ENCODE measurements at regions not wholly inside any gene's neighbourhood (a gene's known extent, or its start where the extent isn't known, plus 50 kb on each side); places are given as distances from the start of the nearest gene placed in this dataset.

GRCh38 chr17:34782271-34782670 is 179.0 kb downstream of the CCT6B start:
- 82% methylated on average over 6 of the region's 6 CpGs for WGBS
- Histone ChIP-seq H3K27ac (ENCODE audit: low read length, poor library complexity, severe bottlenecking) (no peak overlapping the region), H3K18ac (ENCODE audit: low read depth in 1 of 2, low read length in 2 of 2) (no peak overlapping the region), H2BK120ac (ENCODE audit: low read depth, low read length) (no peak overlapping the region), H3K27me3 (ENCODE audit: control insufficient read depth in 1 of 2, insufficient read depth in 1 of 2, low read length in 2 of 2) (peaks cover 0 to 4% of the 10 kb centered on the region in 2 experiments), H3K14ac (ENCODE audit: low read length in 2 of 2) (no peak overlapping the region), H3K4me3 (ENCODE audit: insufficient read depth in 1 of 2, low read depth in 1 of 2, low read length in 2 of 2) (no peak overlapping the region), H3K79me1 (replicated peaks; ENCODE audit: low read length, poor library complexity, severe bottlenecking) (no peaks in the 10 kb centered on the region), H3K23ac (ENCODE audit: low read length in 2 of 2) (no peak overlapping the region), H2AFZ (ENCODE audit: low read depth, low read length) (no peak overlapping the region), H2AK5ac (ENCODE audit: low read length, severe bottlenecking) (no peak overlapping the region), H4K91ac (ENCODE audit: low read length) (no peak overlapping the region), H3K4me1 (ENCODE audit: control insufficient read depth, insufficient read depth, low read depth, low read length) (no peaks in the 10 kb centered on the region), H2BK12ac (ENCODE audit: low read length in 2 of 2) (no peak overlapping the region), H3K9me3 (ENCODE audit: control insufficient read depth, low read length) (peaks cover 6% of the 10 kb centered on the region), H2BK5ac (ENCODE audit: low read depth, low read length, poor library complexity, severe bottlenecking) (no peak overlapping the region), H2BK15ac (ENCODE audit: low read depth, poor library complexity, severe bottlenecking) (no peak overlapping the region), H3K4ac (ENCODE audit: low read depth in 1 of 2, low read length in 2 of 2) (no peak overlapping the region), H3K9ac (ENCODE audit: low read length) (no peak overlapping the region), H3K36me3 (ENCODE audit: control insufficient read depth in 1 of 2, insufficient read depth in 2 of 2, low read depth in 1 of 2, low read length in 2 of 2) (no peaks in the 10 kb centered on the region), H3K4me2 (ENCODE audit: low read length, poor library complexity, severe bottlenecking) (no peak overlapping the region), H4K8ac (ENCODE audit: low read length) (no peak overlapping the region)
- DNase-seq, result no peak

GRCh38 chr17:34781571-34782108 is 179.6 kb downstream of the CCT6B start:
- Histone ChIP-seq H2BK5ac (ENCODE audit: low read depth, low read length, poor library complexity, severe bottlenecking) (no peak overlapping the region), H3K4me1 (ENCODE audit: control insufficient read depth, insufficient read depth, low read depth, low read length) (no peaks in the 10 kb centered on the region), H3K23ac (ENCODE audit: low read length in 2 of 2) (no peak overlapping the region), H4K91ac (ENCODE audit: low read length) (no peak overlapping the region), H2BK120ac (ENCODE audit: low read depth, low read length) (no peak overlapping the region), H3K9ac (ENCODE audit: low read length) (no peak overlapping the region), H2AFZ (ENCODE audit: low read depth, low read length) (no peak overlapping the region), H3K9me3 (ENCODE audit: control insufficient read depth, low read length) (peaks cover 6% of the 10 kb centered on the region), H2AK5ac (ENCODE audit: low read length, severe bottlenecking) (no peak overlapping the region), H3K18ac (ENCODE audit: low read depth in 1 of 2, low read length in 2 of 2) (no peak overlapping the region), H3K79me1 (replicated peaks; ENCODE audit: low read length, poor library complexity, severe bottlenecking) (no peaks in the 10 kb centered on the region), H3K4me2 (ENCODE audit: low read length, poor library complexity, severe bottlenecking) (no peak overlapping the region), H4K8ac (ENCODE audit: low read length) (no peak overlapping the region), H3K4me3 (ENCODE audit: insufficient read depth in 1 of 2, low read depth in 1 of 2, low read length in 2 of 2) (no peak overlapping the region), H3K27ac (ENCODE audit: low read length, poor library complexity, severe bottlenecking) (no peak overlapping the region), H3K4ac (ENCODE audit: low read depth in 1 of 2, low read length in 2 of 2) (no peak overlapping the region), H3K36me3 (ENCODE audit: control insufficient read depth in 1 of 2, insufficient read depth in 2 of 2, low read depth in 1 of 2, low read length in 2 of 2) (no peaks in the 10 kb centered on the region), H2BK12ac (ENCODE audit: low read length in 2 of 2) (no peak overlapping the region), H3K14ac (ENCODE audit: low read length in 2 of 2) (no peak overlapping the region), H2BK15ac (ENCODE audit: low read depth, poor library complexity, severe bottlenecking) (no peak overlapping the region), H3K27me3 (ENCODE audit: control insufficient read depth in 1 of 2, insufficient read depth in 1 of 2, low read length in 2 of 2) (peaks cover 0 to 9% of the 10 kb centered on the region in 2 experiments)
- 53% methylated on average over 7 of the region's 12 CpGs for WGBS
- no peak for DNase-seq

GRCh38 chr17:34781071-34781470 is 180.2 kb downstream of the CCT6B start:
- Histone ChIP-seq H3K4me3 (ENCODE audit: insufficient read depth in 1 of 2, low read depth in 1 of 2, low read length in 2 of 2) (no peak overlapping the region), H2BK5ac (ENCODE audit: low read depth, low read length, poor library complexity, severe bottlenecking) (no peak overlapping the region)

DNA sequence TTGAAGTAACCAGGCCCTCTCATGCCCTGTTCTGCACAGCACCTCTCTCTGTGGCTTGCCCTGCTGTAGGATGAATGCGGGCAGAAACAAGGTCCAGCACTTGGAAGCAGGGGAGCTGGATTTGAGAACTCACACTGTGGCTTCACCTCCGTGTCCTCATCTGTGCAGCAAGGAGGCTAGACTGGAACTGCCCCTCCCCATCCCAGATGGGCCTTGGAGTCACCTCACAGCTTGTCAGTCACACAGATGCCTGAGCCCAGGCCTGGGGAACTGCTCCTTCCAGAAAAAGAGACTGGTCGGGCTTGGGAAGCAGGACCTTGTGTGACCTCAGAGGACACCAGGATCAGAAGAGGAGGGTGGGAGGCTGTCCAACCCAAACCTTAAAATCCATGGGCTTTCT is 180.8 kb downstream of the CCT6B start:
- WGBS, result 76% methylated on average over 3 of the region's 3 CpGs
- Histone ChIP-seq H2BK5ac (ENCODE audit: low read depth, low read length, poor library complexity, severe bottlenecking) (no peak overlapping the region), H3K23ac (ENCODE audit: low read length in 2 of 2) (no peak overlapping the region), H4K91ac (ENCODE audit: low read length) (no peak overlapping the region), H2BK15ac (ENCODE audit: low read depth, poor library complexity, severe bottlenecking) (no peak overlapping the region), H2BK120ac (ENCODE audit: low read depth, low read length) (no peak overlapping the region), H3K36me3 (ENCODE audit: control insufficient read depth in 1 of 2, insufficient read depth in 2 of 2, low read depth in 1 of 2, low read length in 2 of 2) (no peaks in the 10 kb centered on the region), H3K27ac (ENCODE audit: low read length, poor library complexity, severe bottlenecking) (no peak overlapping the region), H3K9me3 (ENCODE audit: control insufficient read depth, low read length) (peaks cover 6% of the 10 kb centered on the region), H2AK5ac (ENCODE audit: low read length, severe bottlenecking) (no peak overlapping the region), H3K9ac (ENCODE audit: low read length) (no peak overlapping the region), H3K79me1 (replicated peaks; ENCODE audit: low read length, poor library complexity, severe bottlenecking) (no peaks in the 10 kb centered on the region), H3K4me1 (ENCODE audit: control insufficient read depth, insufficient read depth, low read depth, low read length) (no peaks in the 10 kb centered on the region), H2AFZ (ENCODE audit: low read depth, low read length) (peak overlapping the region; percentile 37), H3K18ac (ENCODE audit: low read depth in 1 of 2, low read length in 2 of 2) (no peak overlapping the region), H3K14ac (ENCODE audit: low read length in 2 of 2) (no peak overlapping the region), H3K4me2 (ENCODE audit: low read length, poor library complexity, severe bottlenecking) (no peak overlapping the region), H3K4me3 (ENCODE audit: insufficient read depth in 1 of 2, low read depth in 1 of 2, low read length in 2 of 2) (no peak overlapping the region), H2BK12ac (ENCODE audit: low read length in 2 of 2) (no peak overlapping the region), H4K8ac (ENCODE audit: low read length) (no peak overlapping the region), H3K27me3 (ENCODE audit: control insufficient read depth in 1 of 2, insufficient read depth in 1 of 2, low read length in 2 of 2) (peaks cover 0 to 10% of the 10 kb centered on the region in 2 experiments), H3K4ac (ENCODE audit: low read depth in 1 of 2, low read length in 2 of 2) (no peak overlapping the region)
- no peak for DNase-seq

More at GRCh38 chr17:34781071-34781470, 180.2 kb downstream of the CCT6B start:
- H3K27me3 ChIP-seq (ENCODE audit: control insufficient read depth in 1 of 2, insufficient read depth in 1 of 2, low read length in 2 of 2), result peaks cover 0 to 10% of the 10 kb centered on the region in 2 experiments
- peaks cover 6% of the 10 kb centered on the region for H3K9me3 ChIP-seq (ENCODE audit: control insufficient read depth, low read length)
- H3K18ac ChIP-seq (ENCODE audit: low read depth in 1 of 2, low read length in 2 of 2), result no peak overlapping the region
- H3K14ac ChIP-seq (ENCODE audit: low read length in 2 of 2), result no peak overlapping the region
- no peak overlapping the region for H2BK15ac ChIP-seq (ENCODE audit: low read depth, poor library complexity, severe bottlenecking)
- H3K36me3 ChIP-seq (ENCODE audit: control insufficient read depth in 1 of 2, insufficient read depth in 2 of 2, low read depth in 1 of 2, low read length in 2 of 2), result no peaks in the 10 kb centered on the region
- H3K27ac ChIP-seq (ENCODE audit: low read length, poor library complexity, severe bottlenecking), result no peak overlapping the region
- WGBS, result 74% methylated on average over 3 of the region's 3 CpGs
- no peak overlapping the region for H2BK12ac ChIP-seq (ENCODE audit: low read length in 2 of 2)
- no peak overlapping the region for H2AFZ ChIP-seq (ENCODE audit: low read depth, low read length)
- H4K8ac ChIP-seq (ENCODE audit: low read length), result no peak overlapping the region
- H3K23ac ChIP-seq (ENCODE audit: low read length in 2 of 2), result no peak overlapping the region
- no peak for DNase-seq
- no peaks in the 10 kb centered on the region for H3K4me1 ChIP-seq (ENCODE audit: control insufficient read depth, insufficient read depth, low read depth, low read length)
- H4K91ac ChIP-seq (ENCODE audit: low read length), result no peak overlapping the region
- H3K4me2 ChIP-seq (ENCODE audit: low read length, poor library complexity, severe bottlenecking), result no peak overlapping the region
- H3K79me1 ChIP-seq (replicated peaks; ENCODE audit: low read length, poor library complexity, severe bottlenecking), result no peaks in the 10 kb centered on the region
- H2AK5ac ChIP-seq (ENCODE audit: low read length, severe bottlenecking), result no peak overlapping the region
- H2BK120ac ChIP-seq (ENCODE audit: low read depth, low read length), result no peak overlapping the region
- H3K4ac ChIP-seq (ENCODE audit: low read depth in 1 of 2, low read length in 2 of 2), result no peak overlapping the region
- no peak overlapping the region for H3K9ac ChIP-seq (ENCODE audit: low read length)
